ENCODE measurements at regions not wholly inside any gene's neighbourhood (a gene's known extent, or its start where the extent isn't known, plus 50 kb on each side); places are given as distances from the start of the nearest gene placed in this dataset.

DNA sequence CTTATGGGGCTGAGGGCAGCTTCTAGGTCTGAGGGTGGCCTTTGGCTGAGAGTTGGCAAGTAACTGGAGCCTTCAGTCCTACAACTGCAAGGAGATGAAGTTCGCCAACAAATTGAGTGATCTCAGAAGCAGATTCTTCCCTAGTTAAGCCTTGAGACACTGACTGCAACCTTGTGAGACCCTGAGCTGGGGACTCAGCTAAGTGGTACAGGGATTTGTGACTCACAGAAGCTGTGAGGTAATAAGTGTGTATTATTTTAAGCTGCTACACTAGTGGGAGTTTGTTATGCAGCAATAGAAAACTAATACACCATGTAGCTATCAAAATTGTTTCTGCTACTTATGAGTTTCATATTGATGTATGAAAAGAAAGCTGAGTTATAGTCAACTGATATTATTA lies 279.2 kb downstream of the PIK3R1 start (continued):
- TF ChIP-seq, protein P1, sequence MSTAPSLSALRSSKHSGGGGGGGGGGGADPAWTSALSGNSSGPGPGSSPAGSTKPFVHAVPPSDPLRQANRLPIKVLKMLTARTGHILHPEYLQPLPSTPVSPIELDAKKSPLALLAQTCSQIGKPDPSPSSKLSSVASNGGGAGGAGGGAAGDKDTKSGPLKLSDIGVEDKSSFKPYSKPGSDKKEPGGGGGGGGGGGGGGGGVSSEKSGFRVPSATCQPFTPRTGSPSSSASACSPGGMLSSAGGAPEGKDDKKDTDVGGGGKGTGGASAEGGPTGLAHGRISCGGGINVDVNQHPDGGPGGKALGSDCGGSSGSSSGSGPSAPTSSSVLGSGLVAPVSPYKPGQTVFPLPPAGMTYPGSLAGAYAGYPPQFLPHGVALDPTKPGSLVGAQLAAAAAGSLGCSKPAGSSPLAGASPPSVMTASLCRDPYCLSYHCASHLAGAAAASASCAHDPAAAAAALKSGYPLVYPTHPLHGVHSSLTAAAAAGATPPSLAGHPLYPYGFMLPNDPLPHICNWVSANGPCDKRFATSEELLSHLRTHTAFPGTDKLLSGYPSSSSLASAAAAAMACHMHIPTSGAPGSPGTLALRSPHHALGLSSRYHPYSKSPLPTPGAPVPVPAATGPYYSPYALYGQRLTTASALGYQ (CRISPR knock-in tag; IDR thresholded peaks at IDR 0.05), result no peak
- TF ChIP-seq YY1 (IDR thresholded peaks at IDR 0.05; ENCODE audit: insufficient read depth, insufficient replicate concordance, low read depth, low read length) (no peak), SETDB1 (CRISPR knock-in tag; IDR thresholded peaks at IDR 0.05; ENCODE audit: borderline replicate concordance) (no peak), NR2C2 (CRISPR knock-in tag; IDR thresholded peaks at IDR 0.05; ENCODE audit: borderline replicate concordance) (no peak), ZFP1 (CRISPR knock-in tag; IDR thresholded peaks at IDR 0.05) (no peak), RARG (CRISPR knock-in tag; IDR thresholded peaks at IDR 0.05; ENCODE audit: low read depth) (no peak), ZNF670 (CRISPR knock-in tag; IDR thresholded peaks at IDR 0.05; ENCODE audit: borderline replicate concordance) (no peak), SP5 (CRISPR knock-in tag; IDR thresholded peaks at IDR 0.05; ENCODE audit: borderline replicate concordance, low read depth) (no peak)
- TF ChIP-seq, protein P2, sequence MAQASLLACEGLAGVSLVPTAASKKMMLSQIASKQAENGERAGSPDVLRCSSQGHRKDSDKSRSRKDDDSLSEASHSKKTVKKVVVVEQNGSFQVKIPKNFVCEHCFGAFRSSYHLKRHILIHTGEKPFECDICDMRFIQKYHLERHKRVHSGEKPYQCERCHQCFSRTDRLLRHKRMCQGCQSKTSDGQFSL (CRISPR knock-in tag; IDR thresholded peaks at IDR 0.05), result no peak
- TF ChIP-seq, protein P3, sequence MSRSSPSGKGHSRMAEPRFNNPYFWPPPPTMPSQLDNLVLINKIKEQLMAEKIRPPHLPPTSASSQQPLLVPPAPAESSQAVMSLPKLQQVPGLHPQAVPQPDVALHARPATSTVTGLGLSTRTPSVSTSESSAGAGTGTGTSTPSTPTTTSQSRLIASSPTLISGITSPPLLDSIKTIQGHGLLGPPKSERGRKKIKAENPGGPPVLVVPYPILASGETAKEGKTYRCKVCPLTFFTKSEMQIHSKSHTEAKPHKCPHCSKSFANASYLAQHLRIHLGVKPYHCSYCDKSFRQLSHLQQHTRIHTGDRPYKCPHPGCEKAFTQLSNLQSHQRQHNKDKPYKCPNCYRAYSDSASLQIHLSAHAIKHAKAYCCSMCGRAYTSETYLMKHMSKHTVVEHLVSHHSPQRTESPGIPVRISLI (CRISPR knock-in tag; IDR thresholded peaks at IDR 0.05; ENCODE audit: borderline replicate concordance), result no peak

DNA sequence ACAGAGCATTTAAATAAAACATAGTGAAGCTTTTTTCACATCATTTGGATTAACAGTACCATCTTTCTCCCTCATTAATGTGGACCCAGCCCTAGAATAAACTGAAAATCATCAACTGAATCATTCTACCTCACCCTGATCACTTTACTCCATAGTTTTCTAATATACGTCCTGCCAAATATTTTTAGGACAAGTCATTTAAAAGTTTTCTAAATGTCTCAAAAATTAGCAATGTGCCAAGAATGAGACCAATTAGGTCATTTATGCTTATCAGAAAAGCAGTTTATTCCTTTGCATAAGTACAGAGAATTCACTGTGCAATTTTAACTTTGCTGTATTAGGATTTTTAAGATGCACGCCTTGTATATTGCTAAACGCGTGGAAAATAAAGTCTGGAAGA lies 284.4 kb downstream of the PIK3R1 start:
- POLR2A ChIA-PET, result no interaction called here
- Histone ChIP-seq H3K4me1 (ENCODE audit: insufficient read depth, low read length) (no peaks in the 10 kb centered on the region), H3K4me2 (ENCODE audit: low read depth, low read length) (no peak overlapping the region), H3K36me3 (replicated peaks in 1 of 2; ENCODE audit: control insufficient read depth in 1 of 2, insufficient read depth in 2 of 2, low read length in 2 of 2) (no peaks in the 10 kb centered on the region), H2AFZ (ENCODE audit: low read length) (no peak overlapping the region), H4K20me1 (ENCODE audit: insufficient read depth, low read length) (no peaks in the 10 kb centered on the region), H3K4me3 (replicated peaks in 1 of 3; ENCODE audit: insufficient read depth in 1 of 3, low read depth in 2 of 3, low read length in 3 of 3) (no peak overlapping the region), H3K79me2 (ENCODE audit: insufficient read depth, low read length) (no peaks in the 10 kb centered on the region), H3K27ac (ENCODE audit: extremely low read length, insufficient read depth, low read length) (no peak overlapping the region), H3K27me3 (ENCODE audit: control insufficient read depth in 1 of 2, insufficient read depth in 2 of 2, low read length in 2 of 2) (no peaks in the 10 kb centered on the region), H3K9me3 (ENCODE audit: low read length) (peaks cover 23% of the 10 kb centered on the region), H3K9ac (ENCODE audit: insufficient read depth, low read depth, low read length) (no peak overlapping the region)
- FAIRE-seq, result no peak
- DNase-seq (ENCODE audit: low spot score), result no peak
- CTCF ChIA-PET (ENCODE audit: low intra/inter-chr PET ratio, low total read pairs), result no interaction called here
- WGBS (ENCODE audit: low lambda C conversion rate), result 59% methylated on average over 4 of the region's 4 CpGs
- intact Hi-C loops (cut with micrococcal nuclease; ENCODE audit: unreplicated experiment), result no loop called here
- BruUV-seq (replicated peaks), result no TSS peak
- in situ Hi-C loops (cut with HindIII; ENCODE audit: extremely low pct_ligation_motif_present, low pct_unique_long_range_greater_than_20kb), result no loop called here
- no peak for ATAC-seq
- TF ChIP-seq PHB2 (IDR thresholded peaks at IDR 0.05; ENCODE audit: partially characterized antibody) (no peak), SIX4 (CRISPR knock-in tag; IDR thresholded peaks at IDR 0.05) (no peak), PITX1 (CRISPR knock-in tag; IDR thresholded peaks at IDR 0.05) (no peak), THYN1 (CRISPR knock-in tag; IDR thresholded peaks at IDR 0.05; ENCODE audit: borderline replicate concordance, low read depth) (no peak), ZBTB21 (CRISPR knock-in tag; IDR thresholded peaks at IDR 0.05) (no peak)
- TF ChIP-seq, protein P4, sequence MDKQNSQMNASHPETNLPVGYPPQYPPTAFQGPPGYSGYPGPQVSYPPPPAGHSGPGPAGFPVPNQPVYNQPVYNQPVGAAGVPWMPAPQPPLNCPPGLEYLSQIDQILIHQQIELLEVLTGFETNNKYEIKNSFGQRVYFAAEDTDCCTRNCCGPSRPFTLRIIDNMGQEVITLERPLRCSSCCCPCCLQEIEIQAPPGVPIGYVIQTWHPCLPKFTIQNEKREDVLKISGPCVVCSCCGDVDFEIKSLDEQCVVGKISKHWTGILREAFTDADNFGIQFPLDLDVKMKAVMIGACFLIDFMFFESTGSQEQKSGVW (CRISPR knock-in tag; IDR thresholded peaks at IDR 0.05; ENCODE audit: borderline replicate concordance), result no peak
- TF ChIP-seq, protein P5, sequence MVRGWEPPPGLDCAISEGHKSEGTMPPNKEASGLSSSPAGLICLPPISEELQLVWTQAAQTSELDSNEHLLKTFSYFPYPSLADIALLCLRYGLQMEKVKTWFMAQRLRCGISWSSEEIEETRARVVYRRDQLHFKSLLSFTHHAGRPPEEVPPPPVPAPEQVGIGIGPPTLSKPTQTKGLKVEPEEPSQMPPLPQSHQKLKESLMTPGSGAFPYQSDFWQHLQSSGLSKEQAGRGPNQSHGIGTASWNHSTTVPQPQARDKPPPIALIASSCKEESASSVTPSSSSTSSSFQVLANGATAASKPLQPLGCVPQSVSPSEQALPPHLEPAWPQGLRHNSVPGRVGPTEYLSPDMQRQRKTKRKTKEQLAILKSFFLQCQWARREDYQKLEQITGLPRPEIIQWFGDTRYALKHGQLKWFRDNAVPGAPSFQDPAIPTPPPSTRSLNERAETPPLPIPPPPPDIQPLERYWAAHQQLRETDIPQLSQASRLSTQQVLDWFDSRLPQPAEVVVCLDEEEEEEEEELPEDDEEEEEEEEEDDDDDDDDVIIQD (CRISPR knock-in tag; IDR thresholded peaks at IDR 0.05; ENCODE audit: low read depth), result no peak
- TF ChIP-seq, protein P6, sequence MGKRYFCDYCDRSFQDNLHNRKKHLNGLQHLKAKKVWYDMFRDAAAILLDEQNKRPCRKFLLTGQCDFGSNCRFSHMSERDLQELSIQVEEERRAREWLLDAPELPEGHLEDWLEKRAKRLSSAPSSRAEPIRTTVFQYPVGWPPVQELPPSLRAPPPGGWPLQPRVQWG (CRISPR knock-in tag; IDR thresholded peaks at IDR 0.05; ENCODE audit: borderline replicate concordance, low read depth), result no peak

Data from HepG2 (cell line).